ENCODE measurements at regions not wholly inside any gene's neighbourhood (a gene's known extent, or its start where the extent isn't known, plus 50 kb on each side); places are given as distances from the start of the nearest gene placed in this dataset.

DNA sequence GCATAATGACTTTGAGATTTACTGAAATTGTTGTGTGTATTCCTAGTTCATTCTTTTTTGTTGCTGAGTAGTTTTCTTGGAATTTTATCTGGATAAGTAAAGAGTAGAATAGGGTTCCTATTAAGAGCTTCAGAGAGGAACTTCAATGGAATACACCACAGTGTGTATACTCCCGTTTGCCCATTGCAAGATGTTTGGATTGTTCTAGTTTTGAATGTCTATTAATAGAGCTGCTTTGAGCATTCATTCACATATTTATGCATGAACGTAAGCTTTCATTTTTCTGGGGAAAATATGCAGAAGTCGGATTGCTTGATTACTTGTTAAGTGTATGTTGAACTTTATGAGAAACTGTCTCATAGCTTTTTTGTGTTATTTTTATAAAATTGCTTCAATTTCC is 580.5 kb downstream of the OTOL1 start:
- no peak for DNase-seq (ENCODE audit: low spot score)
- Mint-ChIP-seq H3K27me3 (ENCODE audit: unreplicated experiment) (no peaks in the 10 kb centered on the region), H3K36me3 (ENCODE audit: low read depth, unreplicated experiment) (no peaks in the 10 kb centered on the region), H3K9me3 (ENCODE audit: unreplicated experiment) (no peaks in the 10 kb centered on the region), H3K4me1 (ENCODE audit: unreplicated experiment) (no peaks in the 10 kb centered on the region), H3K27ac (ENCODE audit: unreplicated experiment) (no peak overlapping the region), H3K4me3 (ENCODE audit: unreplicated experiment) (no peak overlapping the region)
- TF ChIP-seq, protein P1, sequence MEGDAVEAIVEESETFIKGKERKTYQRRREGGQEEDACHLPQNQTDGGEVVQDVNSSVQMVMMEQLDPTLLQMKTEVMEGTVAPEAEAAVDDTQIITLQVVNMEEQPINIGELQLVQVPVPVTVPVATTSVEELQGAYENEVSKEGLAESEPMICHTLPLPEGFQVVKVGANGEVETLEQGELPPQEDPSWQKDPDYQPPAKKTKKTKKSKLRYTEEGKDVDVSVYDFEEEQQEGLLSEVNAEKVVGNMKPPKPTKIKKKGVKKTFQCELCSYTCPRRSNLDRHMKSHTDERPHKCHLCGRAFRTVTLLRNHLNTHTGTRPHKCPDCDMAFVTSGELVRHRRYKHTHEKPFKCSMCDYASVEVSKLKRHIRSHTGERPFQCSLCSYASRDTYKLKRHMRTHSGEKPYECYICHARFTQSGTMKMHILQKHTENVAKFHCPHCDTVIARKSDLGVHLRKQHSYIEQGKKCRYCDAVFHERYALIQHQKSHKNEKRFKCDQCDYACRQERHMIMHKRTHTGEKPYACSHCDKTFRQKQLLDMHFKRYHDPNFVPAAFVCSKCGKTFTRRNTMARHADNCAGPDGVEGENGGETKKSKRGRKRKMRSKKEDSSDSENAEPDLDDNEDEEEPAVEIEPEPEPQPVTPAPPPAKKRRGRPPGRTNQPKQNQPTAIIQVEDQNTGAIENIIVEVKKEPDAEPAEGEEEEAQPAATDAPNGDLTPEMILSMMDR (IDR thresholded peaks at IDR 0.05; ENCODE audit: unreplicated experiment), result no peak

DNA sequence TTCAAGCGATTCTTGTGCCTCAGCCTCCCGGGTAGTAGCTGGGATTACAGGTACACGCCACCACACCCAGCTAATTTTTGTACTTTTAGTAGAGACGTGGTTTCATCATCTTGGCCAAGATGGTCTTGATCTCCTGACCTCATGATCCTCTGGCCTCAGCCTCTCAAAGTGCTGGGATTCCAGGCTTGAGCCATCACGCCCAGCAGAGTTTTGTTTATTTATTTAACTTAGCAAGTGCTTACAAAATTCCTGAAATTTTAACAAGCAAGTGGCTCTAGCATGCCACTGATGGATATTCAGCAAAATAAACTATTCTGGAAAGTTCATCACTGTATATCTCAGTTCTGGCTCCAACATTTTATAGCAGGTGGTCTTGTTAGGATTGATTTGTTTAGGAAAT is 585.9 kb downstream of the OTOL1 start:
- TF ChIP-seq, protein P1 (IDR thresholded peaks at IDR 0.05; ENCODE audit: unreplicated experiment), result no peak
- no peaks in the 10 kb centered on the region for H3K27me3 Mint-ChIP-seq (ENCODE audit: unreplicated experiment)
- H3K9me3 Mint-ChIP-seq (ENCODE audit: unreplicated experiment), result no peaks in the 10 kb centered on the region
- H3K36me3 Mint-ChIP-seq (ENCODE audit: low read depth, unreplicated experiment), result no peaks in the 10 kb centered on the region
- no peak overlapping the region for H3K27ac Mint-ChIP-seq (ENCODE audit: unreplicated experiment)
- DNase-seq (ENCODE audit: low spot score), result no peak
- H3K4me3 Mint-ChIP-seq (ENCODE audit: unreplicated experiment), result no peak overlapping the region
- H3K4me1 Mint-ChIP-seq (ENCODE audit: unreplicated experiment), result no peaks in the 10 kb centered on the region

DNA sequence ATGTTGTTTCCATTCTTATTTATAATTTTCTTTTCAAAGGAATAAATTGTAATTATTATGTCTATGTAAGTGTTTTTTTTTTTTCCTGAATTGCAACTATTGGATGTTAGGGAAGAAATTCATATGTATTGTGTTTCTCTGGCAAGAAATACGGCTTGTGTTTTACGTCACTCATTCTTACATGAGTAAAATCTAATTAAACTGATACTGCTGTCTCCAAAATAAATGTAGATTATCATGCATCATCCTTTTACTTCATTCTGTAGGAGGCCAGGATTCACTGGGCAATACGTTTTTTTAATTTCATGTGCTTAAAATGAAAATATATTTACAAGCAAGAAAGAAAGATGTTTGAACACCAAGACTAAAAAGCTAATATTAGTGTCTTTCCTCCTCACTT is 590.8 kb downstream of the OTOL1 start:
- no peak overlapping the region for H3K4me3 Mint-ChIP-seq (ENCODE audit: unreplicated experiment)
- no peak for DNase-seq (ENCODE audit: low spot score)
- H3K36me3 Mint-ChIP-seq (ENCODE audit: low read depth, unreplicated experiment), result no peaks in the 10 kb centered on the region
- TF ChIP-seq, protein P1 (IDR thresholded peaks at IDR 0.05; ENCODE audit: unreplicated experiment), result no peak
- no peaks in the 10 kb centered on the region for H3K9me3 Mint-ChIP-seq (ENCODE audit: unreplicated experiment)
- H3K27me3 Mint-ChIP-seq (ENCODE audit: unreplicated experiment), result no peaks in the 10 kb centered on the region
- no peaks in the 10 kb centered on the region for H3K4me1 Mint-ChIP-seq (ENCODE audit: unreplicated experiment)
- H3K27ac Mint-ChIP-seq (ENCODE audit: unreplicated experiment), result no peak overlapping the region

DNA sequence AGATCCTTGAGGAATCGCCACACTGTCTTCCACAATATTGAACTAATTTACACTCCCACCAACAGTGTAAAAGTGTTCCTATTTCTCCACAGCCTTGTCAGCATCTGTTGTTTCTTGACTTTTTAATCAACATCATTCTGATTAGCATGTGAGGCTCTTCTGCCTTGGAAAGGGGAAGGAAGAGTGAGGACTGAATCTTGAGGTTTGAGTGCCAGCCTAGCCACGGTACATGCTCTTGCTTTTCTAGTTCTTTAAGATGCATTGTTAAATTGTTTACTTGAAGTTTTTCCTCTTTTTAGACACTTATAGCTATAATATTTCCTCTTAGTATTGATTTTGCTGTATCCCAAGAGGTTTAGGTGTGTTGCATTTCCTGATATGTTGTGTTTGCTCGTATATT is 596.1 kb downstream of the OTOL1 start:
- TF ChIP-seq, protein P1 (IDR thresholded peaks at IDR 0.05; ENCODE audit: unreplicated experiment), result no peak
- no peak for DNase-seq (ENCODE audit: low spot score)
- H3K27me3 Mint-ChIP-seq (ENCODE audit: unreplicated experiment), result no peaks in the 10 kb centered on the region
- H3K36me3 Mint-ChIP-seq (ENCODE audit: low read depth, unreplicated experiment), result no peaks in the 10 kb centered on the region
- no peak overlapping the region for H3K27ac Mint-ChIP-seq (ENCODE audit: unreplicated experiment)
- H3K9me3 Mint-ChIP-seq (ENCODE audit: unreplicated experiment), result no peaks in the 10 kb centered on the region
- no peaks in the 10 kb centered on the region for H3K4me1 Mint-ChIP-seq (ENCODE audit: unreplicated experiment)
- H3K4me3 Mint-ChIP-seq (ENCODE audit: unreplicated experiment), result no peak overlapping the region

DNA sequence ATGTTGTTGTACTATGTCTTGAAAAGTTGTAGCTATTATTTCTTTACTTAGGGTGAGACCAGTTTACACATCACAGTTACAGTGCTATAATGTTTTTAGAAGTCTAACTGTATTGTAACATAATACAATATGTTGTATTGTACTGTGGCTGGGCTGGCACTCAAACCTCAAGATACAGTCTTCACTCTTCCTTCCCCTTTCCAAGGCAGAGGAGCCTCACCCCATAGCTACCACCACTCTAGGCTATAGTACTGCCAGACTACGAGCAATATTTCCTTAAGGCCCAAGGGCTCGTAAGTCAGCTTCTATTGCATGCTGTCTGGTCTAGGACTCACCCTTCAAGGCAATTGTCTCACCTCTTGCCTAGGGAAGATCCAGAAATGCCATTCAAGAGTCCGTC is 597.7 kb downstream of the OTOL1 start:
- no peaks in the 10 kb centered on the region for H3K9me3 Mint-ChIP-seq (ENCODE audit: unreplicated experiment)
- no peak for DNase-seq (ENCODE audit: low spot score)
- H3K4me1 Mint-ChIP-seq (ENCODE audit: unreplicated experiment), result no peaks in the 10 kb centered on the region
- TF ChIP-seq, protein P1 (IDR thresholded peaks at IDR 0.05; ENCODE audit: unreplicated experiment), result no peak
- no peak overlapping the region for H3K27ac Mint-ChIP-seq (ENCODE audit: unreplicated experiment)
- H3K36me3 Mint-ChIP-seq (ENCODE audit: low read depth, unreplicated experiment), result no peaks in the 10 kb centered on the region
- H3K27me3 Mint-ChIP-seq (ENCODE audit: unreplicated experiment), result no peaks in the 10 kb centered on the region
- H3K4me3 Mint-ChIP-seq (ENCODE audit: unreplicated experiment), result no peak overlapping the region
